ENCODE measurements at regions not wholly inside any gene's neighbourhood (a gene's known extent, or its start where the extent isn't known, plus 50 kb on each side); places are given as distances from the start of the nearest gene placed in this dataset.
A peak's percentile ranks its signal among the peaks of the same experiment; 100 is the strongest.

DNA sequence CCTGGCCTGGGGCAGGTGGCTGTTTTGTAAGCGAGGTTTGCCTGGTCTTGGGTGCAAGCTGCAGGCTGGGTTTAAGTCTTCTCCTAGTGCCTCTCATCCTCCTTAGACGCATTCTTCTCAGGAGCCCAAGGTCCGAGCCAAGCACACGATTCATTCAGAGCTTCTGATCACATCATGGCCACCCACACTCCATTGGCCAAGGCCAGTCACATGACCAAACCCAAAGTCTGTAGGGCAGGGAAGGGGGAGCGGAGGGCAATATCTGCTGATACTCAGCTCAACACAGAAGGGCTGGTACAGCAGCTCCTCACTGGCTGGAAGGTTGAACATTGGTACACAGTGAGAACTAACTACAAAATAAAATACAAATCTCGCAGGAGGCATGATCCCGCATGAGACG, 177.2 kb upstream of the AFDN start:
- no peaks in the 10 kb centered on the region for H3K9me2 ChIP-seq (ENCODE audit: insufficient read depth)
- H4K20me1 ChIP-seq (replicated peaks; ENCODE audit: insufficient read depth) = no peaks in the 10 kb centered on the region
- H3F3A ChIP-seq (replicated peaks; ENCODE audit: low read depth) = peaks cover 6% of the 10 kb centered on the region; the same call in 1 of the 2 replicates
- peak overlapping the region; percentile 81; the same call in 1 of the 2 replicates for H2AFZ ChIP-seq
- no peaks in the 10 kb centered on the region; the same call in 2 of the 3 replicates for H3K9me3 Mint-ChIP-seq
- no peaks in the 10 kb centered on the region; the same call in 2 of the 3 replicates for H3K36me3 Mint-ChIP-seq (ENCODE audit: low read depth)
- no peaks in the 10 kb centered on the region for H3K79me2 ChIP-seq (replicated peaks; ENCODE audit: insufficient read depth)
- H3K4me3 ChIP-seq = no peak overlapping the region
- no peak for DNase-seq (ENCODE audit: low spot score)
- peaks cover 16% of the 10 kb centered on the region for H3K4me1 Mint-ChIP-seq
- H3K27ac ChIP-seq (ENCODE audit: low read depth) = no peak overlapping the region
- no peaks in the 10 kb centered on the region; the same call in 1 of the 2 replicates for H3K4me1 ChIP-seq (ENCODE audit: insufficient read depth)
- no peaks in the 10 kb centered on the region for H3K27me3 ChIP-seq (ENCODE audit: insufficient read depth)
- H3K27me3 Mint-ChIP-seq (ENCODE audit: insufficient read depth, low read depth, poor library complexity) = peaks cover 17% of the 10 kb centered on the region
- H3K4me3 Mint-ChIP-seq = no peak overlapping the region
- no peak overlapping the region for H3K4me2 ChIP-seq
- no peaks in the 10 kb centered on the region for H3K36me3 ChIP-seq (ENCODE audit: insufficient read depth)
- H3K27ac Mint-ChIP-seq = no peak overlapping the region
- TF ChIP-seq, protein P1, sequence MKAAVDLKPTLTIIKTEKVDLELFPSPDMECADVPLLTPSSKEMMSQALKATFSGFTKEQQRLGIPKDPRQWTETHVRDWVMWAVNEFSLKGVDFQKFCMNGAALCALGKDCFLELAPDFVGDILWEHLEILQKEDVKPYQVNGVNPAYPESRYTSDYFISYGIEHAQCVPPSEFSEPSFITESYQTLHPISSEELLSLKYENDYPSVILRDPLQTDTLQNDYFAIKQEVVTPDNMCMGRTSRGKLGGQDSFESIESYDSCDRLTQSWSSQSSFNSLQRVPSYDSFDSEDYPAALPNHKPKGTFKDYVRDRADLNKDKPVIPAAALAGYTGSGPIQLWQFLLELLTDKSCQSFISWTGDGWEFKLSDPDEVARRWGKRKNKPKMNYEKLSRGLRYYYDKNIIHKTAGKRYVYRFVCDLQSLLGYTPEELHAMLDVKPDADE (IDR thresholded peaks at IDR 0.05) = no peak
- TF ChIP-seq, protein P2, sequence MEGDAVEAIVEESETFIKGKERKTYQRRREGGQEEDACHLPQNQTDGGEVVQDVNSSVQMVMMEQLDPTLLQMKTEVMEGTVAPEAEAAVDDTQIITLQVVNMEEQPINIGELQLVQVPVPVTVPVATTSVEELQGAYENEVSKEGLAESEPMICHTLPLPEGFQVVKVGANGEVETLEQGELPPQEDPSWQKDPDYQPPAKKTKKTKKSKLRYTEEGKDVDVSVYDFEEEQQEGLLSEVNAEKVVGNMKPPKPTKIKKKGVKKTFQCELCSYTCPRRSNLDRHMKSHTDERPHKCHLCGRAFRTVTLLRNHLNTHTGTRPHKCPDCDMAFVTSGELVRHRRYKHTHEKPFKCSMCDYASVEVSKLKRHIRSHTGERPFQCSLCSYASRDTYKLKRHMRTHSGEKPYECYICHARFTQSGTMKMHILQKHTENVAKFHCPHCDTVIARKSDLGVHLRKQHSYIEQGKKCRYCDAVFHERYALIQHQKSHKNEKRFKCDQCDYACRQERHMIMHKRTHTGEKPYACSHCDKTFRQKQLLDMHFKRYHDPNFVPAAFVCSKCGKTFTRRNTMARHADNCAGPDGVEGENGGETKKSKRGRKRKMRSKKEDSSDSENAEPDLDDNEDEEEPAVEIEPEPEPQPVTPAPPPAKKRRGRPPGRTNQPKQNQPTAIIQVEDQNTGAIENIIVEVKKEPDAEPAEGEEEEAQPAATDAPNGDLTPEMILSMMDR (conservative IDR thresholded peaks at IDR 0.05; ENCODE audit: low read depth in 2 of 2) = no peak
- TF ChIP-seq NANOG (IDR thresholded peaks at IDR 0.05; ENCODE audit: borderline replicate concordance) = no peak
- TF ChIP-seq EZH2 (IDR thresholded peaks at IDR 0.05; ENCODE audit: low read depth, unreplicated experiment) = no peak
- no peak for TF ChIP-seq STAT1 (IDR thresholded peaks at IDR 0.05; ENCODE audit: unreplicated experiment)
- no peak for ATAC-seq

DNA sequence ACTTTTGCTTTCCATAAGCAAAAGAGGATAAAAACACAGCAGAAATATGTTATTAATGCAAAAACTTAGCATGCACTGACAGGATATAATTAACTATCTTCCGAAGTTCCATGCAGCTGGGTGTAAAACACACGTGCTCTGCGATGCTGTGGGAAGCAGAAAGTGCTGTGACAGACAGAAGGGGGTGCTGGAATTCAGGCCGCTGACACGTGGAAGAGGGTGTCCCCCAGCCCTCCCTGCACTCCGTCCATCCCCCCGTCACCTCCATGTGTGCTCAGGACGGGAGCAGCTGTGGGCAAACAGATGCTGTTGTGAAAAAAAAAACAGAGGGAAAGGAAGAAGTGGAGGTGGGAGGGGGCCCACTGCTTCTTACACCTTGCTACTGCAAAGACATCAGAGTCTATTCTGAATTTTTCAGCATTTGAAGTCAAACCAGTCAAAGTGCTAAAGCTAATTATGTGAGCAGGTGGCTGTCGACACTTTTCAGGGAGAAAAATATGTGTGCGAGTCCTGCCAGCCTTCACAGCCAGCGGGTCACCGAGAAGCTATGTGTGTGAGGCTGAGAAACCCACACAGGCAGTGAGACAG, 175.9 kb upstream of the AFDN start:
- Histone ChIP-seq H3K4me1 (ENCODE audit: insufficient read depth) (no peaks in the 10 kb centered on the region; the same call in 1 of the 2 replicates), H3K27me3 (ENCODE audit: insufficient read depth) (no peaks in the 10 kb centered on the region), H4K20me1 (replicated peaks; ENCODE audit: insufficient read depth) (no peaks in the 10 kb centered on the region), H3F3A (replicated peaks; ENCODE audit: low read depth) (peaks cover 6% of the 10 kb centered on the region; the same call in 1 of the 2 replicates), H3K4me2 (no peak overlapping the region), H3K9me2 (ENCODE audit: insufficient read depth) (peaks cover 10% of the 10 kb centered on the region; the same call in 1 of the 2 replicates), H3K4me3 (no peak overlapping the region), H3K27ac (ENCODE audit: low read depth) (no peak overlapping the region), H3K79me2 (replicated peaks; ENCODE audit: insufficient read depth) (no peaks in the 10 kb centered on the region), H2AFZ (no peak overlapping the region; the same call in 1 of the 2 replicates), H3K36me3 (ENCODE audit: insufficient read depth) (no peaks in the 10 kb centered on the region)
- peaks cover 17% of the 10 kb centered on the region for H3K27me3 Mint-ChIP-seq (ENCODE audit: insufficient read depth, low read depth, poor library complexity)
- H3K4me1 Mint-ChIP-seq = peaks cover 12% of the 10 kb centered on the region
- H3K27ac Mint-ChIP-seq = no peak overlapping the region
- H3K4me3 Mint-ChIP-seq = no peak overlapping the region
- ATAC-seq (peak; percentile 21), DNase-seq (ENCODE audit: low spot score) (no peak)
- H3K36me3 Mint-ChIP-seq (ENCODE audit: low read depth) = no peaks in the 10 kb centered on the region; the same call in 2 of the 3 replicates
- TF ChIP-seq, protein P2 (conservative IDR thresholded peaks at IDR 0.05; ENCODE audit: low read depth in 2 of 2) = peak in 1 of 2 experiments; percentile 32; a peak in 2 of 4 replicates
- TF ChIP-seq, protein P3, sequence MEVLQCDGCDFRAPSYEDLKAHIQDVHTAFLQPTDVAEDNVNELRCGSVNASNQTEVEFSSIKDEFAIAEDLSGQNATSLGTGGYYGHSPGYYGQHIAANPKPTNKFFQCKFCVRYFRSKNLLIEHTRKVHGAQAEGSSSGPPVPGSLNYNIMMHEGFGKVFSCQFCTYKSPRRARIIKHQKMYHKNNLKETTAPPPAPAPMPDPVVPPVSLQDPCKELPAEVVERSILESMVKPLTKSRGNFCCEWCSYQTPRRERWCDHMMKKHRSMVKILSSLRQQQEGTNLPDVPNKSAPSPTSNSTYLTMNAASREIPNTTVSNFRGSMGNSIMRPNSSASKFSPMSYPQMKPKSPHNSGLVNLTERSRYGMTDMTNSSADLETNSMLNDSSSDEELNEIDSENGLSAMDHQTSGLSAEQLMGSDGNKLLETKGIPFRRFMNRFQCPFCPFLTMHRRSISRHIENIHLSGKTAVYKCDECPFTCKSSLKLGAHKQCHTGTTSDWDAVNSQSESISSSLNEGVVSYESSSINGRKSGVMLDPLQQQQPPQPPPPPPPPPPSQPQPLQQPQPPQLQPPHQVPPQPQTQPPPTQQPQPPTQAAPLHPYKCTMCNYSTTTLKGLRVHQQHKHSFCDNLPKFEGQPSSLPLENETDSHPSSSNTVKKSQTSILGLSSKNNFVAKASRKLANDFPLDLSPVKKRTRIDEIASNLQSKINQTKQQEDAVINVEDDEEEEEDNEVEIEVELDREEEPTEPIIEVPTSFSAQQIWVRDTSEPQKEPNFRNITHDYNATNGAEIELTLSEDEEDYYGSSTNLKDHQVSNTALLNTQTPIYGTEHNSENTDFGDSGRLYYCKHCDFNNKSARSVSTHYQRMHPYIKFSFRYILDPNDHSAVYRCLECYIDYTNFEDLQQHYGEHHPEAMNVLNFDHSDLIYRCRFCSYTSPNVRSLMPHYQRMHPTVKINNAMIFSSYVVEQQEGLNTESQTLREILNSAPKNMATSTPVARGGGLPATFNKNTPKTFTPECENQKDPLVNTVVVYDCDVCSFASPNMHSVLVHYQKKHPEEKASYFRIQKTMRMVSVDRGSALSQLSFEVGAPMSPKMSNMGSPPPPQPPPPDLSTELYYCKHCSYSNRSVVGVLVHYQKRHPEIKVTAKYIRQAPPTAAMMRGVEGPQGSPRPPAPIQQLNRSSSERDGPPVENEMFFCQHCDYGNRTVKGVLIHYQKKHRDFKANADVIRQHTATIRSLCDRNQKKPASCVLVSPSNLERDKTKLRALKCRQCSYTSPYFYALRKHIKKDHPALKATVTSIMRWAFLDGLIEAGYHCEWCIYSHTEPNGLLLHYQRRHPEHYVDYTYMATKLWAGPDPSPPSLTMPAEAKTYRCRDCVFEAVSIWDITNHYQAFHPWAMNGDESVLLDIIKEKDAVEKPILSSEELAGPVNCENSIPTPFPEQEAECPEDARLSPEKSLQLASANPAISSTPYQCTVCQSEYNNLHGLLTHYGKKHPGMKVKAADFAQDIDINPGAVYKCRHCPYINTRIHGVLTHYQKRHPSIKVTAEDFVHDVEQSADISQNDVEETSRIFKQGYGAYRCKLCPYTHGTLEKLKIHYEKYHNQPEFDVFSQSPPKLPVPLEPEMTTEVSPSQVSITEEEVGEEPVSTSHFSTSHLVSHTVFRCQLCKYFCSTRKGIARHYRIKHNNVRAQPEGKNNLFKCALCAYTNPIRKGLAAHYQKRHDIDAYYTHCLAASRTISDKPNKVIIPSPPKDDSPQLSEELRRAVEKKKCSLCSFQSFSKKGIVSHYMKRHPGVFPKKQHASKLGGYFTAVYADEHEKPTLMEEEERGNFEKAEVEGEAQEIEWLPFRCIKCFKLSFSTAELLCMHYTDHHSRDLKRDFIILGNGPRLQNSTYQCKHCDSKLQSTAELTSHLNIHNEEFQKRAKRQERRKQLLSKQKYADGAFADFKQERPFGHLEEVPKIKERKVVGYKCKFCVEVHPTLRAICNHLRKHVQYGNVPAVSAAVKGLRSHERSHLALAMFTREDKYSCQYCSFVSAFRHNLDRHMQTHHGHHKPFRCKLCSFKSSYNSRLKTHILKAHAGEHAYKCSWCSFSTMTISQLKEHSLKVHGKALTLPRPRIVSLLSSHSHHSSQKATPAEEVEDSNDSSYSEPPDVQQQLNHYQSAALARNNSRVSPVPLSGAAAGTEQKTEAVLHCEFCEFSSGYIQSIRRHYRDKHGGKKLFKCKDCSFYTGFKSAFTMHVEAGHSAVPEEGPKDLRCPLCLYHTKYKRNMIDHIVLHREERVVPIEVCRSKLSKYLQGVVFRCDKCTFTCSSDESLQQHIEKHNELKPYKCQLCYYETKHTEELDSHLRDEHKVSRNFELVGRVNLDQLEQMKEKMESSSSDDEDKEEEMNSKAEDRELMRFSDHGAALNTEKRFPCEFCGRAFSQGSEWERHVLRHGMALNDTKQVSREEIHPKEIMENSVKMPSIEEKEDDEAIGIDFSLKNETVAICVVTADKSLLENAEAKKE (CRISPR knock-in tag; IDR thresholded peaks at IDR 0.05) = no peak
- no peaks in the 10 kb centered on the region; the same call in 2 of the 3 replicates for H3K9me3 Mint-ChIP-seq
